ENCODE measurements at regions not wholly inside any gene's neighbourhood (a gene's known extent, or its start where the extent isn't known, plus 50 kb on each side); places are given as distances from the start of the nearest gene placed in this dataset.

- no peak for DNase-seq
Measured at GRCh38 chr11:88448131-88448670, 110.7 kb upstream of the CTSC start.

- peak; percentile 60 for DNase-seq
Measured at GRCh38 chr11:88447281-88447680, 109.7 kb upstream of the CTSC start.

DNA sequence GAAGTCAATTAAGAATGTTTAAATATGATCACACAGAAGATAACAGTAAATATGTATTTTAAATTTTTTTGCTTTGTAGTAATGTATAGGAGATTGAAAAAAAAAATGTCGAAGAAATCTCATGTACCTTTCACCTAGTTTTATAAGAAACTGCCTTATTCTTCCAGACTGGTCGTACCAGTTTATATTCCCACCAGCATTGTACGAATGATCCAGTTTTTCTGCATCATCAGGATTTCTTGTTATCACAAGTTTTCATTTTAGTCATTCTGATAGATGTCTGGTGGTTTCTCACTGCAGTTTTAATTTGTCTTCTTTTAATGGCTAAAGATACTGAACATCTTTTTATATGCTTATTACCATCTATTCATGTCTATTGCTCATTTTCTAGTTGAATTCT lies 101.8 kb upstream of the CTSC start:
- DNase-seq: no peak

DNA sequence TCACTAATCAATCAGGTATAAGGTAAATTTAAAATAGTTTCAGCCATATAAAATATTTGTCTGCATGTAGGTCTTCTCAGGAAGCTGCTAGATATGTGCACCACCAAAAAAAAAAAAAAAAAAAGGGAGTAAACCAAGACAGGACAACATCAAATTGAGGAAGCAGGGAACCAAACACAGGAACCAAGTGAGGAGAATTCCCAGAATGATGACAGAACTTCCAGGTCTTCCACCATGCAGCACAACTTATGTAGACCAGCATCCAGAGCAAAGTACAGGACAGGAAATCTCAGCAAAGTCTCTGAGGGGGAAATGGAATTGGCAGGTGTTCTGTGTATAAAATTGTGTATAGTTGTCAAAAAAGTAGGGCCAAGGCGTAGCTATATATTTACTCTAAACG lies 101.2 kb upstream of the CTSC start:
- DNase-seq: no peak

GRCh38 chr11:88435415-88435814 lies 97.9 kb upstream of the CTSC start:
- DNase-seq: peak; percentile 91

DNA sequence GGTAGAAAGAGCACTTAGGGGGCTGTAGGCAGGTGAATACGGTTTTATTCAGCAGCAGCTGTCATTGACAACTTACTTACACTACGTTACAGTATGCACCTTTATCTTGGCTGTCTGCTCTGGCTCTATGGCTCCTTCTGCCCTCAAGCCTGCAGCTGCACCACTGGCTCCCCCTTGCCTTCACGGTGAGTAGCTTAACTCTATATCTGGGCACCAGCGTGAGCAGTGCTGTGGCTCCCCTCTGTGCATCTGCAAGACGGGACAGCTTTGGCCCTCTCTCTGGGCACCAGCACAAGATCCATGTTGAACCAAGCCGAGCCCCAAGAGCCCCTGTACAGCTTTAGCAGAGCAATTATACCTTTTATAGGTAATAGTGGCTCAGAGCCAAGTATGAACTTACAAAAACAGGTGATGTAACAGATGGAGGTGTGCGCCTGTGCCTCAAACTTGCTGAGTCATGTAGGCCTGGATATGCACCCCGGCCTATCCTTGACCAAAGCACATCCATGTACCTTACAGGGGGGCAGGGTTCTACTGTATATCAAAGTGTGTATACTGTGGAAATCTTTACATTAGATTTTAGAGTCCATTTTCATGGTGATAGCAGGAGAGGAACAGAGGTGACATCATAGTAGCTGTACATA lies 96.9 kb upstream of the CTSC start:
- no peak for DNase-seq

DNA sequence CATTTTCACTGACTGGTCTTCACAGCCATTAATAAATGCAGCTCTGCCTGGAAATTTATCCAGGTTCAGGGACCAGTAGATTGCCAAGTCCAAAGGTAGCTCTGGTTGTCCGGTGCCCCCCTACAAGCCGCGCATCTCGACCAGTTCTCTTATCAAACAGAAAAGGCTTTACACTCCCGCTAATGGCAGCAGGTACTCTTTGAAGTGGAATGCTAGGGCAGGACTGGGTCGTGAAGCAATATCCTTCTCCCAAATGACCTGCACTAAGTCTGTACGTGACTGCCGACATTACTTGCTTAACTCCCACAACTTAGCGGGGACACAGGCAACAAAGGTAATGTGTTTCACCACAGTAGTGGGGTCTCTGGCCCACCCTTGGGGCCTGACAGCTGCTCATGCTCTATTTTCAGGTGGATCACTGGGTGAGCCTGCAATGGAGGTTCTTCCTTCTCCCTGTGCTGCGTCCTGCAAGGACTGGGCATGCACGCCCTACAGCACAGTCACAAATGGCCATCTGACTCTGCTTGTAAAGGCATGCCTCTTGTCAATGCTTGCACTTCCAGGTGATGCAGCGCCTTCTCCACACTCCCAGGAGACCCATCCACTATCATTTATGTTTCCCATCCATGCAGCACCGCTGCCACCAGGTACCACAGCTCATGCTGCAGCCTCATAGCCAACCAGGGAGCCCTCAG lies 96.1 kb upstream of the CTSC start:
- no peak for DNase-seq

GRCh38 chr11:88431675-88432341 lies 94.3 kb upstream of the CTSC start:
- no peak for DNase-seq

GRCh38 chr11:88428959-88429358 lies 91.4 kb upstream of the CTSC start:
- DNase-seq: no peak

DNA sequence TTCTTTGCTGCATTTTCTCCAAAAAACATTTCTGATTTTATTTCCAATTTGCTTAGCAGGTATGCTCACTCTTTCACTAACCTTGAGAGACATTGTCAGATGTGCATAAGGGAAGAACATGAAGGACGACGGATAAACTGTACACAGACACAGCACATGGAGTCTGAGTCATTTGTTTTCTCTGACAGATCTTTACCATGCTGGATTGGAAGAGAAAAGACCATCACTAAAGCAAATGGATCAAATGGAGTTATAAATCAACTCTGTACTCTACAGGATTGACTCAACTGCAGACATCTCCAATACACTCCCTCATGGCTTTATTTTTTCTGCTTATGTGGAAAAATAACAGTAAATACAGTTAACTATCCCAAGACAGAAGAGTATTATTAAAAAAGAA lies 90.2 kb upstream of the CTSC start:
- no peak for DNase-seq

DNA sequence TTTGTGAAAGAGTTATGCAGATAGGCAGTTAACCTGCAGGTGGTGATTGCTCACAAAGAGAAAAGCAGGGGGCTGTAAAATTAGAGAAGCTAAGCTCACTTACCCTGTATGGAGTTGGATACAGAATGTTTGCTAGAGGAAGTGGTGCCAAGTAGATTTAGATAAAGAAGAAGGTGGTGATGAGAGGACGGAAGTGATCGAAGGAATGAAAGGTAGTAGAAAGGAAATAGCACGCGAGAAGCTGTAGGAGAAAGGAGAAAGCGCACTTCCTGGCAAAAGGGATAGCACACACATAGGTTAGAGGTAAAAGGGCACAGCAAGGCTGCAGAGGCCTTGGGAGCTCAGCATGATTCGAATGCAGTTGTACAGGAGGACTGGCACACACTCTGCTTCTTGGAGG lies 87.3 kb upstream of the CTSC start:
- no peak for DNase-seq

- peak; percentile 91 for DNase-seq
Measured at GRCh38 chr11:88421530-88421929, 84.0 kb upstream of the CTSC start.

DNA sequence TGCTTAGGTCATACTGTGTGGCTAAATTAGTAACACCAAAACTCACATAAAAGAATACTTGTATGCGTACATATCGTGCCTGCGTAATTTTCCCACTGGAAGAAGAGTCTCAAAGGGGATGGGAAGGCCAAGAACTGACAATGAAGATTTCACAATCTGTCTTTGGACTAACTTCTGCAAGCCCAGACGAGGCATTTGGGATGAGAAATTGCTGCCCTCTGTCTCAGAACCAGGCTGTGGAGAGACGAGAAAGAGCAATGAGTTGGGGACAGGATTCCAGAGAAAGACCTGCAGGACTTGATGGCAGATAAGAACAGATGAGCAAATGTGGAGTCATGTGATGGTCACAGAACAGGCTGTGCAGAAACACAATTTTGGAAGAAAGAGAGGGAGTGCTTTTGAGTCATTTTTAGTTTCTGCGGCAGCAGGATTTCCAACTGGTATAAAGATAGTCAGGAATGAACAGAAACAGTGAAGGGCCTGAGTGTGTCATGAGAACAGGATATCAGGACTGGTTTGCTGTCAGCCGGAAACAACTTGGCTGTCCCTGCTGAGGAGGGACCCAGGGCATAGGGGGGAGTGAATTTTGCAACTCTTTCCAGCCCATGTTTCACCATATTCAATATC lies 82.7 kb upstream of the CTSC start:
- DNase-seq: peak; percentile 79

- DNase-seq: no peak
Measured at GRCh38 chr11:88418508-88418907, 81.0 kb upstream of the CTSC start.

- no peak for DNase-seq
Measured at GRCh38 chr11:88415495-88415894, 78.0 kb upstream of the CTSC start.

DNA sequence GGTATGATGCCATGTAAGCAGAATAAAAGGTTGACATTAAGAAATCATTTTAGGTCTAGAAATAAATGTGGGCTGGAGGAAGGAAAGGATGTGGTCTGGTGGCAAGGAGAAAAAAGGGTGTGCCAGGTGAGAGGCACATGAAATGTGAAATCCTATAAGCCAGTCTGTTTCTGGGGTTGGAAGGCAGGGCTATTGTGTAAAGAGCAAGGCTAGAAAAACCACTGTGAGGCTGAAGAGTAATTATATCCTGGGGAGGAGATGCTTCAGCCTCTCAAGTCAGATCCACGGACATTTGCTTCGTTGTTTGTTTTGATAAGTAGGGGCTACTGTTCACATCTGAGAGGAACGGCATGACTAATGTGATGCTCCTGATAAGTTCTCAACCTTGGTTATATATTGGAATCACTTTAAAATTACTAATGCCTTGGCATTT lies 77.5 kb upstream of the CTSC start:
- DNase-seq: peak; percentile 28

GRCh38 chr11:88414385-88414861 lies 76.9 kb upstream of the CTSC start:
- peak; percentile 63 for DNase-seq

- DNase-seq: peak; percentile 58
Measured at GRCh38 chr11:88411265-88411664, 73.7 kb upstream of the CTSC start.

GRCh38 chr11:88410656-88411055 lies 73.1 kb upstream of the CTSC start:
- no peak for DNase-seq

DNA sequence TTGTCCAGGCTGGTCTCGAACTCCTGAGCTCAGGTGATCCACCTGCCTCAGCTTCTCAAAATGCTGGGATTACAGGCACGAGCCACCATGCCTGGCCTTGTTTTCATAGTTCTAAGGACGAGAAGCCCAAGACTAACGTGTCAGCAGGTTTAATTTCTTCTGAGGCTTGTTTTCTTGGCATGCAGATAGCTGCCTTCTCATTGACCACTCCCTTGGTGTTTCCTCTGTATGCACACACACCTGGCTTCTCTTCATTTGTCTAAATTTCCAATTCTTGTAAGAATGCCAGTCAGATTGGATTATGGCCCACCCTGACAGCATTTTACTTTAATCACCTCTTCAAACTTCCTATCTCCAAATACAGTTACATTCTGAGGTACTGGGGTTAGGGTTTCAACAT lies 72.5 kb upstream of the CTSC start:
- no peak for DNase-seq

GRCh38 chr11:88406876-88407275 lies 69.3 kb upstream of the CTSC start:
- DNase-seq: no peak

DNA sequence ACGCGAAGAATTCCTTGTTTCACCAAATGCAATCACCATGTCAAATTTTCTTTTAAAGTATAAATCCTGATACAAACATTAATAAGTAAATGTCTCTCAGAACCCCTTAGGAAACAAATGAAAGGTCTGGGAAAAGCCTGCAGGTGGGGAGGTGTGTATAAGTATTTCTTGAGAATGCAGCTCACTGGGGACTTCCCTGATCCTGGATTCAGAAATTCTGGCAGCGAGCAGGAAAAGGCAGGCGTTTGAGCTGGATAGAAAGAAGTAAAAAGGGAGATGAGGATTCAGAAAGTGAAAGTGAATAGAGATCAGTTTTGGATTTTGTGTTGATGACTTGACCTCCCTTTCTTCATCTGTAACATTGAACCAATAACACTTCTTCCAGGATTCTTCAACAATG lies 68.3 kb upstream of the CTSC start:
- DNase-seq: no peak

- no peak for DNase-seq
Measured at GRCh38 chr11:88404932-88405710, 67.6 kb upstream of the CTSC start.
